Colon (tissue), 2 donors: ENCODE measurements at regions not wholly inside any gene's neighbourhood (a gene's known extent, or its start where the extent isn't known, plus 50 kb on each side); places are given as distances from the start of the nearest gene placed in this dataset.
"Not testable (repeated sequence)": the region's sequence is repeated elsewhere in the genome, so short reads cannot be mapped to it uniquely, and the experiment has no call there.

ENCODE experiments used
- FAIRE-seq: peaks from 2 replicates; lab custom pipeline; 2012; peaks lifted over from hg19 to GRCh38; lab: Jason Lieb, UNC
- donor health status: control.
- donor health status: control.

DNA sequence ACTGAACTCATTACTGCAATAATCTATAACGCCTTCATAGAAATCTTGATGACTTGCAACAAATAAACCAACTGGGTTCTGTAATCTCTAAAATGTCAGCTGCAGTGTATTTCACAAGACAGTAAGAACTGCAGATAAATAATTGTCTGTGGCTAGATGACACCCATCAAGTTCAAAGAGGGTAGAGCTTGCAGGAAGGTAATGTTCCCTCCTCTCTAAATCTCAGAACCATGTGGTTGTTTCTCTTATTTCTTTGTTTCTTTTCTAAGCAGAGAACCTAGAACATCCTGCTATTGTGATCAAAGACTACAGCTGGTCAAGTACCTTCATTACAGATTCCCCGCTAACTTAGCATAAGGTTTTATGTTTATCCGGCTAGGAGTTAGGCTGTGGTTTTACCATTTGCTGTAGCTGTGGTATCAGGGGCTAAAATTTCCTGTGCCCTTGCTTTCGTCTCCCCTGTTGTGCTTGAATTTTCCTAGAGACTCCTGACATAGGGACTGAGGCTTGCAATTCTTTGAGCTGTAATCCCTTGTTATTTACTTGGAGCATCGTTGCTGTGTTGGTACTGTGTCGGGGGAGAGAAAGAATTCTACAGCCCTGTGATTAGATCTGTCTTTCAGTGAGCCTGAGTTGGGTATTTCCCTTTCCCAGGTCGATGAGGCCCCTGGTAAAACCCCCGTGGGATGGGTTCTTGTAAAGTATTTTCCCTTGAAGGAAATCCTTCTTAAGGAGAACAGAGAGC is 253.1 kb upstream of the BTG1 start:
- no peak for FAIRE-seq

DNA sequence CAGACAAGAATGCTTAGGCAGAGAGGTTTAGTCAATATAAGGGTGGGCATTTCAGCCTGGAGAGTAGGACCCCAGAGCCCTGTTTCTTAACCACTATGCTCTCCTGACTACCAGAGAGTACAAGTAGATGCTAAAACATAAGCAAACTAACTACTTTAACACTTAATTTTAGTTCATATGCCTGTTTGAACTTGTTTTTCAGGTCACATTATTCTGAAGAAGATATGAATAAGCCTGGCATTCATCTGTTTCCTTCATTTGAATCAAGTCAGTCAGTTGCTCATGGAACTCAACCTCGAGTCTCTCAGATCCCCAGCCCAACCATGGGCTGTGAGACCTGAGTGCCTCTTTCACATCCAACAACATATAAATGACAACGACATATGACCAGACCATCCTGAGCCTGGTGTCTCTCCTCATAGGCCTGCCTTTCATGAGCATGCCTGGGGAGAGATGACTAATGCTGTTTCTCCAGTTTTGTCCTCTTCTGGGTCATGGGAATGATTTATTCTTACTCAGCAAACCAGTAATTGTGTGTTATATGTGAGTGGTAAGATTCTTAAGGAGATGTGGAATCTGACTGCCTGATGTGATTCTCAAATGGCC is 251.1 kb upstream of the BTG1 start:
- FAIRE-seq, result no peak

DNA sequence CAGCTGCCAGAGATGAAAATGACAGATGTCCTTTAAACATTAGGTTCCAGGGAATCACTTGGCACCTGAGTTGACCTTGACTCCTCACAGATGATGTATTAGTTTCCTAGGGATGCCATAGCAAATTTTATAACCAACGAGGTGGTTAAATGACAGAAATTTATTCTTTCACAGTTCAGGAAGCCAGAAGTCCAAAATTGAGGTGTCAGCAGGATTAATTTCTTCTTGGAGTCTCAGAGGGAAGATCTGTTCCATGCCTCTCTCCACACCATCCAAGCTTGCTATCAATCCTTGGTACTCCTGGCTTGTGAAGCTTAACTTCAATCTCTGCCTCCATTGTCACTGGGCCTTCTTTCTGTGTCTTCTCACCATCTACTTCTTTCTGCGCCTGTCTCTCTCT is 249.7 kb upstream of the BTG1 start:
- FAIRE-seq, result no peak

DNA sequence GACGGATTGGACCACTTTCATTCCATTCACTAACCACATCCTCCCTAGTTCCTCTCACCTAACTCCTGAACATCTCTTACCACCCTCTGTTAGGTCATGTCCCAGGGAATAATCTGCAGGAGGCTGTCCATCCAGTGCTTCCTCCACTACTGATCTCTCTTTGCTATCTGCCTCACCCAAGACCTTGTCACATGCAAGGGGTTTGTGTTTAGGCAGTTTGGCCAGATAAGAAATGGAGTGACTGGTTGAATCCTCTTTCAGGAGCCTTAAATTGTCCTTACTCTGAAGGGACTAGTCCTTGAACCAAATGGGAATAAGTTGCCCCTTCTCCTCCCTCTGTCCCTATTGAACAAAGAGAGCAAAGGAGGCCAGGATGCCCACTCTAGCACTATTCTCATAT is 249.2 kb upstream of the BTG1 start:
- no peak for FAIRE-seq

DNA sequence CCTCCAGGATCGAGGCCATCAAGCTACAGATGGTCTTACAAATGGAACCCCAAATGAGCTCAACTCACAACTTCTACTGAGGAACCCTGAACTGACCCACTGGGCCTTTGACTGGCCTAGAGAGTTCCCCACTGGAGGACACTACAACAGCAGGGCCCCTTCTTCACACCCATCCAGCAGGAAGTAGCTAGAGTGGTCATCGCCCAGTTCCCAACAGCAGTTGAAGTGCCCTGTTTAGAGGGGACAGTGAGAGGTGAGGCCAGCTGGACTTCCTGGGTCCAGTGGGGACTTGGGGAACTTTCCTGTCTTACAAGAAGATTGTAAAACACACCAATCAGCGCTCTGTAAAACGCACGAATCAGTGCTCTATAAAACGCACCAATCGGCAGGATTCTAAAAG is 247.9 kb upstream of the BTG1 start:
- FAIRE-seq, result no peak

DNA sequence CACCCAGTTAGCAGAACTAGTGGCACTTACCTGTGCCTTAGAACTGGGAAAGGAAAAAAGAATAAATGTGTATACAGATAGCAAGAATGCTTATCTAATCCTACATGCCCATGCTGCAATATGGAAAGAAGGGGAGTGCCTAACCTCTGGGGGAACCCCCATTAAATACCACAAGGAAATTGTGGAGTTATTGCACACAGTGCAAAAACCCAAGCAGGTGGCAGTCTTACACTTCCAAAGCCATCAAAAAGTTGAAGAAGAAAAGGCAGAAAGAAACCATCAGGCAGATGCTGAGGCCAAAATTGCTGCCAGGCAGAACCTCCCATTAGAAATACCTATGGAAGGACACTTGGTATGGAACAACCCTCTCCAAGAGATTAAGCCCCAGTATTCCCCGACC is 246.1 kb upstream of the BTG1 start:
- not testable (repeated sequence) for FAIRE-seq

DNA sequence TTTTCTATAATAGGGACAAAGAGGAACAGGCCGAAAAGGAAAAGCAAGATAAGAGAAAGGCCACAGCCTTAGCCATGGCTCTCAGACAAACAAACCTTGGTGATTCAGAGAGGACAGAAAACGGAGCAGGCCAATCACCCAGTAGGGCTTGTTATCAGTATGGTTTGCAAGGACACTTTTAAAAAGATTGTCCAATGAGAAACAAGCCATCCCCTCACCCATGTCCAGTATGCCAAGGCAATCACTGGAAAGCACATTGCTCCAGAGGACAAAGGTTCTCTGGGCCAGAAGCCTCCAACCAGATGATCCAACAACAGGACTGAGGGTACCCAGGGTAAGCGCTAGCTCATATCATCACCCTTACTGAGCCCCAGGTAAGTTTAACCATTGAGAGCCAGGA is 243.8 kb upstream of the BTG1 start:
- no peak for FAIRE-seq

DNA sequence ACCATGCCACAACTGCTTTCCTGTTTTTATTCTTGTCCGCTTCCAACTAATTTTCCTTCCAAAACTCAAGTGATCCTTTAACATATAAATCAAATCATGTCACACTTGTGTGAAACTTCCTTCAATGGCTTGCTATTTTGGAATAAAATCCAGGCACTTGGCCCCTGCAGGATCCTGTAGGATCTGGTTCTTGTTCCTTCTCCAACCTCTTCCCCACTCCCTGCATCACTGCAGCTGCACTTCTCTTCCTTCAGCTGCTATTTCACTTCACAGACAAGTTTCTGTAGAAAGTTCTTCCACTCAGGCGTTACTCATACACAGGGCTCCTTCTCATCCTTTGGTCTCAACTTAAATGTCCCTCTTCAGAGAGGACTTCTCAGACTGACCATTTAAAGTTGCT is 239.7 kb upstream of the BTG1 start:
- FAIRE-seq, result no peak

DNA sequence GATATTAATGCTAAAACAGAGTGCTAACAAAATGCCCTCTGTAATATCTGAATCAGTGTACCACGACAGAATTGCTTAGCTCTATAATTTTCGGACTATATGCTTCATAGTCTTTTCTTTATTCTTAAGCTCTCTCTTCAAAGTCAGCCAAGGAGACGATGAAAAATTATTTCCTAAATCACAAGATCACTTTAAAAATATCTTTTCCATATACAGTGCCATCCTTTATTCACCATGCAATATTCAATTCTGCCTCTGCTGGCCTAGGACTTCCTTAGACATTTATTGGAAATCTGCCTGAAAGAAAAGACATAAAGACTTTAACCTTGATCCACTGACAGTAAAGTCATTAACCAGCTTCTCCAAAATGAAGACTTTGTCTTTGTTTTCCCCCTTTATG is 238.9 kb upstream of the BTG1 start:
- FAIRE-seq, result no peak

DNA sequence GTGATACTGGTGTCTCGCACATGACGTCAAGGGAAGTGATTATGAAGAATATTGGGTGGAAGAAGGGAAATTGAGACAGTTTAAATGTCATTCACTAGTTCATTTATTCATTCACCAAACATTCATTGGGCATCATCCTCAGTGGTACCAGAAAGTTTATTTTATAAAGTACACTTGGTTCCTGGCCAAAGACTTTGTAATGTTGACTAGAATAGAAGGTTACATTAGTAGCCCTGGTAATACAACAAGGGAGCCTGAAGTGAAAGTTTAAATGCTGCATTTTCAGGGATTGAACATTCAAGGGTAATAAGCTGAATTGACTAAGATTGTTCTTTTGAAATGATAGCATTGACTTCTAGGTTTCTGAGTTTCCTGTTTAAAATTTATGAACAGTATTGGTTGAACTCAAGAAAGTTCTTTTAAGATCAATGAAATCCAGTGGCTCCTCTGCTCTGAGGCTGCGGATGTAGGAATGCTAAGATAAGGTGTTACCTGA is 236.8 kb upstream of the BTG1 start:
- FAIRE-seq, result no peak

DNA sequence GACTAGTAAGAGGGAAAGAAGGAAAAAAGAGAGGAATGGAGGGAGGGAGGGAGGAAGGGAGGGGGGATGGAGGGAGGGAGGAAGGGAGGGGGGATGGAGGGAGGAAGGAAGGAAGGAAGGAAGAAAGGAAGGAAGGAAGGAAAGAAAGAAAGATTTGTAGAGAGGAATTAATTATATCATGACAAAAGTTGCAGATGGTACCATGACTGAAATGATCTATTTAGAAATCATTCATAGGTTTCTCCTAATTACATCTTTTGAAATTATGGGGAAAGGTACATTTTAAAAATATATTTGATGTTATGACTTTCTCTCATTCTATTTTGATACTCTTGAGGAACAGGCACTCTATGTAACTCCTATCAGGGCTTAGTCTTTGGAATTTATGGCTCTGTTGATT is 236.2 kb upstream of the BTG1 start:
- no peak for FAIRE-seq

DNA sequence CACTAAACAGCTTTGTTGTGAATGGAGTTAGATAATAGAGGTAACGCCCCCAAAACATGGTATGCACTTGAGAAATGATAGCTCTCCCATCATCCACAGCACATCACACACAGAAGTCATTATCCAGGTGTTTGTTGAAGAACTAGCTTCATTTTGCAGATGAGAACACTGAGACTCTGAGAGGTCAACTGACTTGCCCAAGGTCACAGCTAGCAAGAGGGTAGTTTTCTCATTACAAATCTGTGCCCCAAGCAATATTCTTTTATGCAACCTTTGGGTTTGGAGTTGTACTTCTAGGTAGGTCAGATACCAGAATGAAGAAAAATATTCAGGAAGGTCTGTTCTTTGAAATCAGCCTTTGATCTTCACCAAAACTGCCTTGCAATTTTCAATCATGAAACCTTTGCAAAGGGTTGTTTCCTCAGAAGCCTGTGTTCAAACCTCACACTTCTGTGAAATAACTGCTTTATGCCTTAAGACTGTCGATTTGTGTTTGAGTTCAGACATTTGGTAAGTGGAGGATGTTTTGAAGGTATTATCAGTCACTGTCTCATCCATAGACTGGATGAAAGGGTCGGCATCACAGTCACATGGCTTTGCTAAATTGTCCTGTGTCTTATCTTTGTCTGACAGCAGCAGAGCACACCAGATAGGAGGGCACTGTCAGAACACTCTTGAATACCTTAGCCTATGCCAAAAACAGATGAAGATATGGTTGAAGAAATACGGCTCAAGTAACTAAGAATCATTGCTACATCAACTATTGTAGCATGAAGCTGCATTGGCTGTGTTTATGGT is 233.2 kb upstream of the BTG1 start:
- no peak for FAIRE-seq

DNA sequence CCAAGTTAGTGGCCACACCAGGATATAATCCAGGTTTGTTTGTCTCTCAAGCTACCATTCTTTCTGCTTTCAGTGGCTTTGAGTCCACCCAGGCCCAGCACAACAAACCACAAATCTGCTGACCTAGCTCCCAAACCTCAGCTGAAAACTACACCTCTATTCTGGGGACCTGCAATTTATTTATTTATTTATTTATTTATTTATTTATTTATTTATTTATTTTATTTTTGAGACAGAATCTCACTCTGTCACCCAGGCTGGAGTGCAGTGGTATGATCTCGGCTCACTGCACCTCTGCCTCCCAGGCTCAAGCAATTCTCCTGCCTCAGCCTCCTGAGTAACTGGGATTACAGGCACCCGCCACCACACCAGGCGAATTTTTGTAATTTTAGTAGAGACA is 229.9 kb upstream of the BTG1 start:
- FAIRE-seq, result not testable (repeated sequence)

DNA sequence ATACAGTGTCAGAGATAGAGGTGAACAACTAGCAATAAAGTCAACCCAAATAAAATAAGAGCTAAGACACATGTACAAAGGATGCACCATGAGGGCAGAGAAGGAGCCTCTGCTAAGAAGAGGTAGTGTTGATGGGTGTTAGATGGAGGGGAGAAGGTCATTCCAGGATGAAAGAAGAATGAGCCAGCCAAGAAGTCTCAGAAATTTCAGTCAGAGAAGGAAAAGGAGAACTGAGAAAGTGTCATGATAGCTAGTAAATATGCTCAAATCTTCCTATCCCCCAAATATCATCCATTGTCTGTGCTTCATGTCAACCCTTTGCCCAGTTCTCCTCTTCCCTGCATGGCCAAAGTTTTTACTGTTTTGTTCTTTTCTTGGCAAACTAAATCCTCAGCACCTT is 225.2 kb upstream of the BTG1 start:
- no peak for FAIRE-seq

DNA sequence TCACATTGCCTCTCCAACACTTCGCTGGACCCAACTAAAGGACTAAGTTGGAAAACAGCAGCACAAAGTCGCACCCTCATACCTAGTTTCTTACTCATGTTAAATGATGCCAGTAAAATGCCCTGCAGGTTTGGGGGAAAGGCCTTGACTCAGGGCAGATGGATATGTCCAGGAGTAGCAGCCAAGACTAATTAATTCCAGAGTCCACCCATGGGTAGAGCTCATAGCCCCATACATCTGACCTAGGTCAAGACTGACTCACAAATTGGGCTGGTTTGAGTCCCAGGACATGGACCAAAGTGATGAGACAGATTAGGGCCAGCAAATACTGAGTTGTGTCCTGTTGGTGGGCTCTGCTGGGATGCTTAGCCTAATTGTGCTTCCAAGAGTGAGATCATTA is 224.0 kb upstream of the BTG1 start:
- FAIRE-seq, result no peak

DNA sequence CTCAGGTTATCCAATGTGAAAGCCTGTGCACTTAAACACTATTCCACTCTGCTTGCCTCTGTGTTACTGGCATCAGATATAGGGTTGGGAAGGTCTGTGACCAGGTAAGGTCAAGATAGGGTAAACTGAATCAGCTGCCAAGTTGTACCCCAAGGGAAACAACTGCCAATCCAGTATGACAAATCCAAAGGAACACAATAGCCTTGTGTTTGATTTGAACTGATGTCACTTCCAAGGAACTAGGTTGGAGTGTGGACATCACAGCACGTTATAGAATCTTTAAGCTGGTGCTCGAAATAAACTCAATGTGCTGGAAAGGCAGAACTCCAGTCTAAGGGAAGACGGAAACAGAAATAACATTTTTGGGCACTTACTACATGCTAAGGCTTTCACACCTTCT is 223.4 kb upstream of the BTG1 start:
- no peak for FAIRE-seq

DNA sequence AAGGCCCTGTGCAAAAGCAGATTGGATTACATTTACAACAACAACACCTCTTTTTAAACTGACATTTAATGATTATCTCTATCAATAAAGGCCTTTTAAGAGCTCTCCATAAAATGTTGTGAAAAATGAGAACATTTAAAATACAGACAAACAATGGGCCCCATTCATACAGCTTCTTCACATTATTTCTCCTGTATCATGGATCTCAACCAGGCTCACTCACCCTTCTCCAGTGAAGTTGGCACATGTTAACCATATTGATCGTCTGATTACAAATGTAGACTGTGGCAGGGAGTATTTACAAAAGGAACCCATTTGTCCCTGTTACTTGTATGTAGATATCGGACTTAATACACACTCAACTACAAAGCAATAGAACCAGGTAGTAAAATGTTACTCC is 220.2 kb upstream of the BTG1 start:
- no peak for FAIRE-seq

DNA sequence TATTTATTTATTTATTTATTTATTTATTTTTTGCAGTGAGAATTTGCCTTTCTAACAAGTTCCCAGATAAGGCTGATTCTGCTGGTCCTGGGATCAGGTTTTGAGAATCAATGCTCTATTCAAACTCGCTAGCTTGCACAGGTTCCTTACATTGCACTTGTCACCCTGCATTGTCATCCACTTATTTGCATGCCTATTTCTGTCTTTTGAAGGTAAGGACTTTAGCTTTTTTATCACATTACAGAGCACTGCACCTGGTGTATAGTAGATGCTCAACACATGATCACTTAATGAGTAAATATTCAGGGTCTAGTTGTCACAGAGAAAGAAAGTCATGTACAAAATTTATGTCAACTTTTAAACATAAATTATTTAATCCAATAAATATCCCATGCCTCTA is 219.7 kb upstream of the BTG1 start:
- no peak for FAIRE-seq

DNA sequence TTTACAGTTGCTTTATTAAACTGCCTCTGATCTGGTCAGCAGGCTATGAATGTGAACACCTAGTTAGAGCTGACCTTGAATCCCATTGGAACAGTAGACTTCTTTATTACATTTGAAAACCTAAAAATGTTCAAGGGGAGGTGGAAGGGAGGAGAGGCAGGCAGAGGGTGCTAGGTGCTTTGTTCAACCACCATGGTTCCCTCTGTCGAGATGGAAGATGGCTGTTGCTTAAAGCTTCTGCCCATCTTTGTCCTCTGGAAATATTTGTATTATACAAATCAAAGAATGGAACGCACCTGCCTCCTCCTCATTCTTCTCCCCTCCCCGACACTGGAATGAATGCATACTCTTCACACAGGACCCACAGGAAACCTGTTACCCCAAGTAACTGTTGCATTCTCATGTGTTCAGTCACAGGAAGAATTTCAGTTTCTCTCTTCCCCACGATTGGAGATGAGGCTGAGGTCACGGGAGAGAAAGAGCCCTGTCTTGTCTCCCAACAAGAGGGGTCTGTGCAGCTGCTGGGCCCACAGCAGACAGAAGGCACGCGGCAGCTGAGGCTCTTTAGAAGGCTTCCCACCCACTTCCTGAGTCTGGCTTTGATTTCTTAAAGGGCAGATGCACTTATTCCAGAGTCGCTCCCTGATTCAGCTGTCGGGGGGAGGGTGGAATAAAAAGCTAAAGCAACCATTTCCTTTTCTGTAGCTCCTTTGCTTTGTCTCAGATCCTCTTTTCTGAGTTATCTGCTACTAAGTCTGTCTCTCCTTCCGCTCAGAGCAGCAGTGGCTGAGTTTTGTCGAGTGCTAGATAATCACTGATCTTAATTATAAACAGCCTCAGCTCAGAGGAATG is 217.9 kb upstream of the BTG1 start:
- no peak for FAIRE-seq

DNA sequence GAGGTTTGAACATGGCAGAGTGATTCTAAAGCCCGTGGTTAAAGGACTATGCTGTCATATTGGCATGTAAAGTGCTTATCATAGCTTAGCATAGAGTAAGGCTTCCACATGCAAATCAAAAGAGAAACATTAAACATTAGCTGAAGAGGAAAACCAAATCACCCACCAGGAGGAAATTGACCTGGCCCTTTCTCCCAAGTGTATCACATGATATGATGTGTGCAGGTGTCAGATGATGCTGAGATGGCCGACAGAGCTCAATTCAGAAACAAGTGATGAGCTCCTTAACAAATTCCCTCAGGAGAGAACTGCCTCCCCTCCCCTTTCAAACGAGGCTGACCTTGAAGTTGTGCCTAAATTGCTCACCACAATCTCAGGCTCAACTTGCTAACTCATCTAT is 217.1 kb upstream of the BTG1 start:
- FAIRE-seq, result peak; percentile 10

DNA sequence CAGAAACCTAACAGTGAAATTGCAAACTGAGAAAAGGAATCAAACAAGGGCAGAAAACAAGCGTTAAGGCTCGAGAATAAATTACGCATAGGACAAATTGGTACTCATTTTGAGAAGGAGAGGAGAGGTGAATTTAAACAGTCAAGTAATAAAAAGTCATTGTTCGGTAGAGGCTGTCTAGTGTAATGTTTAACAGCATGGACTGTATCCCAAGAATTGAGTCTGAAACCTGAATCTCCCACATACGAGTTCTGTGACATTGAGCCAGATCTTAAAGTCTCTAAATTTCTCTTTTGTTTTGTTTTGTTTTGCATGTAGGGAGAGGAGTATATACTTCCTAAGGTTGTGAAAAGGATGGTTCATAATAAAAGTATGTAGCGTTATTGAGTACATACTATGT is 216.5 kb upstream of the BTG1 start:
- FAIRE-seq, result no peak

DNA sequence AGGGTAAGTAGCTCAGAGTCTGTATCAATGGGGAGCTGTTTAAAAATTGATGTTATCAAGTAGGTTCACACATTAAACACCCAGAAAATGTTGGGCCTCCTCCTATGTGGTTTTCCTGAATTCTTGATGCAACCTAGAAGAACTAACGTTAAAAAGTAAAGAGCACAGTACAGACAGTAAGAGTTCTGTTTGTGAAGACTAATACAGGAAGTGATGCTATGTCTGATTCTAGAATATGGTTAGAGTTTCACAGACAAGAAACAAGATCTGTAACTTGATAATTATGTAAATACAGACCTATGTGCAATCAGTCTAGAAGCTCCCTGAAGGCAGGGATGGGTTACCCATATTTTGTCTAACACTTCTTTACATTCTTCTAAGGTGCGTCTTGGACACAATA is 214.9 kb upstream of the BTG1 start:
- no peak for FAIRE-seq
